ENCODE measurements at regions not wholly inside any gene's neighbourhood (a gene's known extent, or its start where the extent isn't known, plus 50 kb on each side); places are given as distances from the start of the nearest gene placed in this dataset.

- no peaks in the 10 kb centered on the region for H3K4me1 ChIP-seq (ENCODE audit: control insufficient read depth, insufficient read depth, low read length)
- ATAC-seq (no peak), DNase-seq (no peak)
- no peaks in the 10 kb centered on the region for H3K27me3 ChIP-seq (ENCODE audit: control insufficient read depth, insufficient read depth, low read length)
- H3K4me3 ChIP-seq (ENCODE audit: low read length), result no peak overlapping the region
- WGBS (ENCODE audit: insufficient coverage), result 89% methylated on average over 4 of the region's 5 CpGs
- Mint-ChIP-seq H3K4me1 (no peaks in the 10 kb centered on the region), H3K27ac (no peak overlapping the region), H3K4me3 (no peak overlapping the region), H3K9me3 (peaks cover 2 to 14% of the 10 kb centered on the region in 2 donors), H3K27me3 (ENCODE audit: low read depth in 2 of 2) (no peaks in the 10 kb centered on the region), H3K36me3 (no peaks in the 10 kb centered on the region)
- no peaks in the 10 kb centered on the region for H3K36me3 ChIP-seq (ENCODE audit: control insufficient read depth, insufficient read depth, low read length)
- no peaks in the 10 kb centered on the region for H3K9me3 ChIP-seq (ENCODE audit: control insufficient read depth, insufficient read depth, low read length)
- TF ChIP-seq CTCF (IDR thresholded peaks at IDR 0.05), result no peak
- H3K27ac ChIP-seq (ENCODE audit: low read length), result no peak overlapping the region
- intact Hi-C loops (cut with micrococcal nuclease), result no loop called here
Measured at GRCh38 chr2:187017438-187017837, 168.5 kb upstream of the ZSWIM2 start.

GRCh38 chr2:187013058-187013457 is 164.1 kb upstream of the ZSWIM2 start:
- Histone ChIP-seq H3K36me3 (ENCODE audit: control insufficient read depth, insufficient read depth, low read length) (no peaks in the 10 kb centered on the region), H3K27ac (ENCODE audit: low read length) (no peak overlapping the region), H3K4me3 (ENCODE audit: low read length) (no peak overlapping the region), H3K4me1 (ENCODE audit: control insufficient read depth, insufficient read depth, low read length) (no peaks in the 10 kb centered on the region), H3K27me3 (ENCODE audit: control insufficient read depth, insufficient read depth, low read length) (no peaks in the 10 kb centered on the region), H3K9me3 (ENCODE audit: control insufficient read depth, insufficient read depth, low read length) (no peaks in the 10 kb centered on the region)
- no peaks in the 10 kb centered on the region for H3K36me3 Mint-ChIP-seq
- DNase-seq (no peak), ATAC-seq (no peak)
- 69% methylated on average over 3 of the region's 4 CpGs for WGBS (ENCODE audit: insufficient coverage)
- H3K27ac Mint-ChIP-seq, result no peak overlapping the region
- H3K9me3 Mint-ChIP-seq, result peaks cover 4 to 9% of the 10 kb centered on the region in 2 donors
- no peaks in the 10 kb centered on the region for H3K27me3 Mint-ChIP-seq (ENCODE audit: low read depth in 2 of 2)
- intact Hi-C loops (cut with micrococcal nuclease), result no loop called here
- no peak for TF ChIP-seq CTCF (IDR thresholded peaks at IDR 0.05)
- H3K4me1 Mint-ChIP-seq, result no peaks in the 10 kb centered on the region
- H3K4me3 Mint-ChIP-seq, result no peak overlapping the region

- TF ChIP-seq CTCF (IDR thresholded peaks at IDR 0.05), result no peak
- DNase-seq, result no peak
- Mint-ChIP-seq H3K4me3 (no peak overlapping the region), H3K27me3 (ENCODE audit: low read depth in 2 of 2) (no peaks in the 10 kb centered on the region), H3K27ac (no peak overlapping the region), H3K36me3 (no peaks in the 10 kb centered on the region), H3K4me1 (no peaks in the 10 kb centered on the region), H3K9me3 (peaks cover 4 to 9% of the 10 kb centered on the region in 2 donors)
- H3K4me1 ChIP-seq (ENCODE audit: control insufficient read depth, insufficient read depth, low read length), result no peaks in the 10 kb centered on the region
- H3K36me3 ChIP-seq (ENCODE audit: control insufficient read depth, insufficient read depth, low read length), result no peaks in the 10 kb centered on the region
- H3K27ac ChIP-seq (ENCODE audit: low read length), result no peak overlapping the region
- no peaks in the 10 kb centered on the region for H3K27me3 ChIP-seq (ENCODE audit: control insufficient read depth, insufficient read depth, low read length)
- no peaks in the 10 kb centered on the region for H3K9me3 ChIP-seq (ENCODE audit: control insufficient read depth, insufficient read depth, low read length)
- H3K4me3 ChIP-seq (ENCODE audit: low read length), result no peak overlapping the region
- ATAC-seq, result no peak
- 91% methylated on average over 3 of the region's 3 CpGs for WGBS (ENCODE audit: insufficient coverage)
- intact Hi-C loops (cut with micrococcal nuclease), result no loop called here
Measured at GRCh38 chr2:187011206-187011832, 162.3 kb upstream of the ZSWIM2 start.

Measured in natural killer cell (primary cell).